Mesodermal cell (in vitro differentiated cells): ENCODE measurements at regions not wholly inside any gene's neighbourhood (a gene's known extent, or its start where the extent isn't known, plus 50 kb on each side); places are given as distances from the start of the nearest gene placed in this dataset.

Experiments used
- H3K27ac ChIP-seq: 2 replicates; pipeline ENCODE4 v1.7.0; 2013; ENCODE audit warnings: mild to moderate bottlenecking, low read depth, low read length, moderate library complexity; ENCODE audit not compliant: severe bottlenecking
- H3K36me3 ChIP-seq: 2 replicates; pipeline ENCODE4 v1.7.1; 2013; ENCODE audit warnings: mild to moderate bottlenecking, low read length, moderate library complexity; ENCODE audit not compliant: control insufficient read depth, insufficient read depth
- H3K4me1 ChIP-seq: one replicate; pipeline ENCODE4 v1.7.1; 2013; ENCODE audit warnings: mild to moderate bottlenecking, low read length; ENCODE audit not compliant: insufficient read depth, control insufficient read depth, poor library complexity, severe bottlenecking
- H3K4me3 ChIP-seq: 2 replicates; pipeline ENCODE4 v1.7.0; 2013; ENCODE audit warnings: low read length, control low read depth, mild to moderate bottlenecking; ENCODE audit not compliant: insufficient read depth, poor library complexity, severe bottlenecking; ENCODE audit errors: extremely low read depth
- H3K9me3 ChIP-seq: 2 replicates; pipeline ENCODE4 v1.7.1; 2013; ENCODE audit warnings: mild to moderate bottlenecking, low read length, moderate library complexity; ENCODE audit not compliant: control insufficient read depth
- WGBS, 2 experiments: methylation state at CpG; one replicate each; pipeline ENCODE4 v1.1.5; 2013; ENCODE audit warnings: missing lambda C conversion rate in 2 of 2; ENCODE audit not compliant: insufficient coverage in 2 of 2; 5-methylcytosine and 5-hydroxymethylcytosine counted together

DNA sequence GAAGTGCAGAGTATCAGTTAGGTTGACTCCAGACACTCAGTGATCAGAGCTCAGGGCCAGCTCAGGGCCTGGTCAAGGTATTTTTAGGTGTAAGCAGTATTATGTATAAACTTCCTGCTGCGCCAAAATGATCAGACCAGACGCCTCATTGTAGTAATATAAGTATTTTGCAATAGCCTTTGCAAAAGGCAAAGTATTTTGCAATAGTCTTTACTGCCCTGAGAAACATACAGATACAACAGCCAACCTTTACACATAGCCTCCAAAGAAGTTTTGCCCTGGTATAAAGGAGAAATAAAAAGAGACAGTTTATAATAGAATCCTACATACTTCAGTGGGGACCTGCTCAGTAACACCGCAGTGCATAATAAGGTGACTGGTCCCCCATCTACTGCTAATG, 333.0 kb upstream of the EEF2KMT start:
- WGBS, 2 experiments: 89% methylated on average over 1 of the region's 3 CpGs; no CpG with 5 or more reads in 1 of the 2 experiments
- H3K4me1 ChIP-seq: no peaks in the 10 kb centered on the region
- no peak overlapping the region for H3K4me3 ChIP-seq
- H3K27ac ChIP-seq: no peak overlapping the region
- H3K36me3 ChIP-seq: no peaks in the 10 kb centered on the region
- H3K9me3 ChIP-seq: no peaks in the 10 kb centered on the region

DNA sequence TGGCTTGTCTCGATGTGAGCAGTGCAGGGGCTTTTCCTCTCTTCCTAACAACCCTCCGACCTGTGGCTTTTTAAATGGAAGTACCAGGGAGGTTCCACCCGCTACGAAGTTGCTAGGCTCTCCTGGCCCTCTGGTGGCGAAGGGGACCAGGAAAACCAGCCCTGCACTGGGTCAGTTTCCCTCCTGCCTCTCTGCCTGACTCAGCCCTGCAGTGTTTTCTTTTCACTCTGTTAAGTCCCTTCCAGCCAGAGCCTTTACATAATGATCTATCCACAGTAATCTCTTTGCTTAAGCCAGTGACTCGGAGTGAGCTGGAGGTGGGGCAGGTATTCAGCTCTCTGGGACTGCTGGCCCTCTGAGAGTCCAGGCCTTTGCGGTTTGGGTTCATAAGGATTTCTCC, 331.3 kb upstream of the EEF2KMT start:
- no peaks in the 10 kb centered on the region for H3K9me3 ChIP-seq
- no peak overlapping the region for H3K4me3 ChIP-seq
- no peaks in the 10 kb centered on the region for H3K4me1 ChIP-seq
- no peak overlapping the region for H3K27ac ChIP-seq
- 26 to 42% methylated on average over 2 to 5 of the region's 7 CpGs for WGBS, 2 experiments
- no peaks in the 10 kb centered on the region for H3K36me3 ChIP-seq

DNA sequence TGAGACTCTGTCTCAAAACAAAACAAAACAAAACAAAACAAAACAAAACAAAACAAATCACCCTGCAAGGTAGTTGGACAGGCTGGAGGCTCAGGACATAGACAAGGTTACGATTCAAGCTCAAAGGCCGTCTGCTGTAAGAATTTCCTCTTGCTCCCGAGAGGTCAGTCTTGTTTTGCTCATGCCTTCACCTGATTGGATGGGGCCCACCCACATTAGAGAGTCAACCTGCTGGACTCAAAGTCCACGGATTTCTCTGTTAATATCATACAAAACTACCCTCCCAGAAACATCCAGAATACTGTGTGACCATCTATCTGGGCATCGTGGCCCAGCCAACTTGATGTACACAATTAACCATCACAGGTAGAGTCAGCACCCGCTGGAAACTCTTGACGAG, 330.0 kb upstream of the EEF2KMT start:
- Histone ChIP-seq H3K4me3 (no peak overlapping the region), H3K36me3 (no peaks in the 10 kb centered on the region), H3K4me1 (no peaks in the 10 kb centered on the region), H3K9me3 (no peaks in the 10 kb centered on the region), H3K27ac (no peak overlapping the region)
- 82 to 86% methylated on average over 6 to 7 of the region's 7 CpGs for WGBS, 2 experiments

DNA sequence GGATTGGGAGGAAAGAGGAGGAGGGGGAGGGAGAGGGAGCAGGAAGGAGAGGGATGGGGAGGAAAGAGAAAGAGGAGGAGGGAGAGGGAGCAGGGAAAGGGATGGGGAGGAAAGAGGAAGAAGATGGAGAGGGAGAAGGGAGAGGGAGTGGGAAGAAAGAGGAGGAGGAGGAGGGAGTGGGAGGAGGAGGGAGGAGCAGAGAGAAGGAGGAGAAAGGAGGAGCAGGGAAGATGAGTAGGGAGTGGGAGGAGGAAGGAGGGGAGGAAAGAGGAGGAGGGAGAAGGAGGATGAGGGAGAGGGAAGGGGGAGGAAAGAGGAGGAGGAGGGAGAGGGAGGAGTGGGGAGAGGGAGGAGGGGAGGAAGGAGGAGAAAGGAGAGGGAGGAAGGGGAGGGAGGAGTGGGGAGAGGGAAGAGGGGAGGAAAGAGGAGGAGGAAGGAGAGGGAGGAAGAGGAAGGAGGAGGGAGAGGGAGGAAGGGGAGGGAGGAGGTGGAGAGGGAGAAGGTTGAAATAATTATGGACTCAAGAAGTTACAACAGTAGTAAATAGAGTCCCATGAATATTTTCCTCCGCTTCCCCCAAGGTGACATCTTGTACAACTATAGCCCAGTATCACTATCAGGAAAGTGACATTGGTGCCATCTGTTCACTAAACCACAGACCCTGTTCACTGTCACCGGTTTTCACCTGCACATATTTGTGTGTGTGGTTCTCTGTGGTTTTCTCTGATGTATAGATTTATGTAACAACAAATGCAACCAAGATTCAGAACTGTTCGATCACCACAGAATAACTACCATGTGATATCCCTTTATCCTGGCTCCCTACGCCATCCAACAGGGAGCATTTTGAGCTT, 325.3 kb upstream of the EEF2KMT start:
- no peaks in the 10 kb centered on the region for H3K9me3 ChIP-seq
- H3K36me3 ChIP-seq: no peaks in the 10 kb centered on the region
- no peak overlapping the region for H3K4me3 ChIP-seq
- WGBS, 2 experiments: 95 to 100% methylated on average over 2 of the region's 4 CpGs
- no peaks in the 10 kb centered on the region for H3K4me1 ChIP-seq
- no peak overlapping the region for H3K27ac ChIP-seq

DNA sequence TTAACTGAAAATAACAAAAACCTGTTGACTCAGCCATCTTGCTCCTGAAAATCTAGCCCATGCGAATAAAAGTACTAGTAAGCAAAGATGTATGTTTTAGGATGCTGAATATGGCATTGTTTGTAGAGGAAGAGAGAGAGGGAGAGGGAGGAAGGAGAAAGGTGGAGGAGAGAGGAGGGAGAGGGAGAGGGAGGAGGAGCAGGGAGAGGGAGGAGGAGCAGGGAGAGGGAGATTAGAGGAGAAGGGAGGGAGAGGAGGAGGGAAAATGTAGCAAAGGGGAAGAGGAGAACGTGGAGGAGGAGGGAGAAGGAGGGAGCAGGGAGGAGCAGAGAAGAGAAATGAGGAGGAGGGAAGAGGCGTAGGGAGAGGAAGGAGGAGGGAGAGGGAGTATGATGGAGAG, 324.5 kb upstream of the EEF2KMT start:
- H3K4me3 ChIP-seq: no peak overlapping the region
- H3K27ac ChIP-seq: no peak overlapping the region
- no peaks in the 10 kb centered on the region for H3K4me1 ChIP-seq
- no peaks in the 10 kb centered on the region for H3K36me3 ChIP-seq
- no peaks in the 10 kb centered on the region for H3K9me3 ChIP-seq
- 59 to 70% methylated on average over 2 to 3 of the region's 3 CpGs for WGBS, 2 experiments

DNA sequence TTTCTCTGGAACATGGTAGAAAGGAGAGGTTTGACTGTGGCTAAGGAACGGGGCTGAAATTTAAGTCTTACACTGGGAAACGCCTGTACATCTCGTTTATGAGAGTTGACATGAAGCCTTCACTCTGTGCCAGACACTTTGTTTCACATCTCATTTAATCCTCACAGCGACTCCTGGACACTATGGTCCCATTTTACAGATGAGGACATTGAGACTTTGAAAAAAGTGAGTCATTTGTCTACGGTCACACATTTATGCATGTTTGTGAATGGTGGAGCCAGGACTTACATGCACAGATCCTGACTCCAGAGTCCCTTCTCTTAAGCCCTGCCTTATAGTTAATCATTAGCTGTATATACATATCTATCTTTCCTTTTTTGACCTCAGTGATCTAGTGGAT, 318.4 kb upstream of the EEF2KMT start:
- H3K36me3 ChIP-seq: no peaks in the 10 kb centered on the region
- WGBS, 2 experiments: 42 to 70% methylated on average over 2 to 5 of the region's 5 CpGs
- no peak overlapping the region for H3K4me3 ChIP-seq
- peaks cover 4% of the 10 kb centered on the region for H3K9me3 ChIP-seq
- no peaks in the 10 kb centered on the region for H3K4me1 ChIP-seq
- no peak overlapping the region for H3K27ac ChIP-seq

DNA sequence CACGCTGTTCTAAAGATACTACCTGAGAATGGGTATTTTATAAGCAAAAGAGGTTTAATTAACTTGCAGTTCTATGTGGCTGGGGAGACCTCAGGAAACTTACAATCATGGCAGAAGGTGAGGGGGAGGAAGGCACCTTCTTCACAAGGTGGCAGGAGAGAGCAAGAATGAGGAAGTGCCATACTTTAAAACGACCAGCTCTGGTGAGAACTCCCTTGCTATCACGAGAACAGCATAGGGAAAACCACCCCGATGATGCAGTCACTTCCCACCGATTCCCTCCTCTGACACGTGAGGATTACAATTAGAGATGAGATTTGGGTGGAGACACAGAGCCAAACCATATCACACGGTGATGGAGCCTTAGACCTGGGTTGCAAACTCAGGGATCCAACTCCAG, 317.5 kb upstream of the EEF2KMT start:
- WGBS, 2 experiments: 40 to 52% methylated on average over 3 to 6 of the region's 7 CpGs
- no peak overlapping the region for H3K4me3 ChIP-seq
- H3K36me3 ChIP-seq: no peaks in the 10 kb centered on the region
- peaks cover 5% of the 10 kb centered on the region for H3K9me3 ChIP-seq
- H3K4me1 ChIP-seq: no peaks in the 10 kb centered on the region
- no peak overlapping the region for H3K27ac ChIP-seq

DNA sequence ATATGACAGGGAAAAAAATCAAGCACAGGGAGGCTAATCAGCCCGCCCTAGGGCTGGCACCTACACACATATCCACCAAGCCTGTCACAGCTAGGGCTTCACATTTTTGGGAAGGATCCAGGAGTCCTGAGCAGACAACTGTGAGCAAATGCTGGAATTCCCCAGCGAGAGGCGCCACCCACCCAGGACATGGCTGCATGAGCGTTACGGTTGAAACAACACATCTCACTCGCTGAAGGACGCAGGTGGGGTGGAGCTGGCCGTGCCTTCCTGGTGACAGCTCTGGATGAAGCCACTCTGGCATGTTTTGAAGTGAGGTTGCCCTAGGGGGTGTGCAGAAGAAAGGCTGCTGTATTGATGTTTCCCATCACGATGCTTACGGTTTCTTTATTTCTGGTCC, 315.1 kb upstream of the EEF2KMT start:
- Histone ChIP-seq H3K27ac (no peak overlapping the region), H3K4me1 (no peaks in the 10 kb centered on the region), H3K4me3 (no peak overlapping the region), H3K9me3 (peaks cover 5% of the 10 kb centered on the region), H3K36me3 (no peaks in the 10 kb centered on the region)
- 23 to 49% methylated on average over 7 to 10 of the region's 10 CpGs for WGBS, 2 experiments

DNA sequence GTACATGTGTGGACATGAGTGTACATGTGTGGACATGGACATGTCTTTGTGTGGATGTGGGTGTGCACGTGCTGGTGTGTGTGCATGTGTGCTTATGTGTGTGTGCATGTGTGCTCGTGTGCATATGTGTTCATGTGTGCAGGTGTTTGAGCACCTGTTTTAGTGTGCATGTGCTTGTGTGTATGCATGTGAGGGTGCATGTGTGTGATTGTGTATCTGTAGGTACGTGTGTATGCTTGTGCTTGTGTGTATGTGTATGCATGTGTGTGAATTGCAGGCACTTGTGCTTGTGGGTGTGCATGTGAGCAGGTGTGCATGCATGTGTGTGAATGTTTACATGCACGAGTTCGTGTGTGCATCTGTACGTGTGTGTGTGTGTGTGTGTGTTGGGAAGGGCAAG, 300.6 kb upstream of the EEF2KMT start:
- Histone ChIP-seq H3K9me3 (no peaks in the 10 kb centered on the region), H3K36me3 (no peaks in the 10 kb centered on the region), H3K4me1 (peaks cover 9% of the 10 kb centered on the region), H3K4me3 (no peak overlapping the region), H3K27ac (no peak overlapping the region)
- whole genome bisulfite sequencing, 2 experiments: 85 to 88% methylated on average over 6 of the region's 6 CpGs

DNA sequence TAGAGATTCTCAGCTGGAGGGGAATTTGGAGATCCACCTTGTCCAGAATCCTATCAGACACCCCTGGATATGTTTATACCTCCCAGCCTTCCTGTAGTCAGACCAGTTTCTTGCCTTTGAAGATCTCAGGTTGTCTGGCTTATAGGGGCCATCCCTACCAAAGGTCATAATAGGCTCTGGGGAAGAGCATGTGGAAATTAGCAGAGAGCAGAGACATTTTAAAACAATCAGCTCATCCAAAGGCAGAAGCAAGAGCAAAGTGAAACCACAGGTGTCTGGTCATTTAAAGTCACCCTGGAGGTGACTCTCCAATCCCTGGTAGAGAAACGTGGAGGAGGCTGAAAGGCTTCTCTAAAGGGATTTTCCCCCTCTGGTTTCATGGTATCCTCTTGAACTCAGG, 299.3 kb upstream of the EEF2KMT start:
- WGBS, 2 experiments: 80 to 86% methylated on average over 1 of the region's 1 CpG
- Histone ChIP-seq H3K4me3 (no peak overlapping the region), H3K27ac (no peak overlapping the region), H3K9me3 (no peaks in the 10 kb centered on the region), H3K36me3 (no peaks in the 10 kb centered on the region), H3K4me1 (peaks cover 3% of the 10 kb centered on the region)

DNA sequence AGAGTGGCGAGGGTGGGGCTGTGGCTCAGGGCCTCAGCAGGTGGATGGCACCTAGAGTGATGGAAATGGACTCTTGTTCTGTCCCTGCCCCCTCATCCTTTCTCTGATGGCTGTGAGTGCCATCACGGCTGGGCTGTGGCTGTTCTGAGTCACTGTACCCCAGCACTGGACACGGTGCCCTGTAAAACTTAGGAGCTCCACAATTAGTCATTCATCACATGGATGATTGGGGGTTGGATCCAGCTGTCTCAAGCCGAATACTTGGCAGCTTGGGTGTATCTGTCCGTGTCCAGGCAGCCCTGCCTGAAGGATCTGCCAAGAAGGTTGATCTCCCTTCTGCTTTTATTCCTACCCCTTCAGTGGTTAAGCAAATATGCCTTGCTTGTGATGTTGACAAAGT, 295.5 kb upstream of the EEF2KMT start:
- Histone ChIP-seq H3K4me1 (no peaks in the 10 kb centered on the region), H3K4me3 (no peak overlapping the region), H3K27ac (no peak overlapping the region), H3K9me3 (no peaks in the 10 kb centered on the region), H3K36me3 (no peaks in the 10 kb centered on the region)
- WGBS, 2 experiments: 81 to 87% methylated on average over 3 to 5 of the region's 5 CpGs
